Sigmoid colon (tissue), 4 donors: ENCODE measurements at regions not wholly inside any gene's neighbourhood (a gene's known extent, or its start where the extent isn't known, plus 50 kb on each side); places are given as distances from the start of the nearest gene placed in this dataset.

ENCODE experiments used
- EP300 ChIP-seq, 4 donors: sonication (generic); formaldehyde crosslinking; IDR thresholded peaks; one replicate each; pipeline ENCODE4 v1.6.1; 2017; ENCODE audit warnings: antibody characterized with exemption in 4 of 4
- POLR2A ChIP-seq, 2 donors: fragments of 450-650 bp; IDR thresholded peaks; one replicate each; pipeline ENCODE4 v1.6.1; 2016; ENCODE audit warnings: antibody characterized with exemption in 2 of 2, mild to moderate bottlenecking in 2 of 2, moderate library complexity in 2 of 2
- TF ChIP-seq, protein P1 (sequence below), 4 experiments: fragments of 450-650 bp in 3 of 4; fragments of 200-600 bp in 1 of 4; IDR thresholded peaks; one replicate each; pipeline ENCODE4 v1.5.1; 2016 to 2019; ENCODE audit warnings: antibody characterized with exemption in 4 of 4, mild to moderate bottlenecking in 3 of 4, moderate library complexity in 2 of 4

DNA sequence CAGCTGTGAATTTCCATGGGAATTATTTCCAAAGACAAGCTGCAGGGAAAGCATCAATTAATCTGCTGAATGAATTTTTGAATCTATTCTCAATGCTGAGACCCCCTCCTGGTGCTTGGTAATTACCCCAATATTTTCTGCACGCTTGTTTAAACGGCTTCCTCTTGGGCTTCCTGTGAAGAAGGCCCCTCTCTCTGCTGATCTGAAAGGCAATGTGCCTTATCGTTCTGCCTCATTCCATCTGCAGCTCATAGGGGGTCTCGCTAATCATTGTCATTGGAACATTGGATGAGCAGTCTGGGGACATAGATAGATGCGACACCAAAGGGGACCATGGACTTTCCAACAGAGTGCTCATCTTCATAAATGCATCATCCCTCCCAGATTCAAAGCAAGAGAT, 851.6 kb downstream of the PDHA2 start:
- TF ChIP-seq, protein P1, sequence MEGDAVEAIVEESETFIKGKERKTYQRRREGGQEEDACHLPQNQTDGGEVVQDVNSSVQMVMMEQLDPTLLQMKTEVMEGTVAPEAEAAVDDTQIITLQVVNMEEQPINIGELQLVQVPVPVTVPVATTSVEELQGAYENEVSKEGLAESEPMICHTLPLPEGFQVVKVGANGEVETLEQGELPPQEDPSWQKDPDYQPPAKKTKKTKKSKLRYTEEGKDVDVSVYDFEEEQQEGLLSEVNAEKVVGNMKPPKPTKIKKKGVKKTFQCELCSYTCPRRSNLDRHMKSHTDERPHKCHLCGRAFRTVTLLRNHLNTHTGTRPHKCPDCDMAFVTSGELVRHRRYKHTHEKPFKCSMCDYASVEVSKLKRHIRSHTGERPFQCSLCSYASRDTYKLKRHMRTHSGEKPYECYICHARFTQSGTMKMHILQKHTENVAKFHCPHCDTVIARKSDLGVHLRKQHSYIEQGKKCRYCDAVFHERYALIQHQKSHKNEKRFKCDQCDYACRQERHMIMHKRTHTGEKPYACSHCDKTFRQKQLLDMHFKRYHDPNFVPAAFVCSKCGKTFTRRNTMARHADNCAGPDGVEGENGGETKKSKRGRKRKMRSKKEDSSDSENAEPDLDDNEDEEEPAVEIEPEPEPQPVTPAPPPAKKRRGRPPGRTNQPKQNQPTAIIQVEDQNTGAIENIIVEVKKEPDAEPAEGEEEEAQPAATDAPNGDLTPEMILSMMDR (IDR thresholded peaks at IDR 0.05), result no peak
- TF ChIP-seq EP300 (IDR thresholded peaks at IDR 0.05), result no peak
- TF ChIP-seq POLR2A (IDR thresholded peaks at IDR 0.05), result no peak
